ENCODE measurements at regions not wholly inside any gene's neighbourhood (a gene's known extent, or its start where the extent isn't known, plus 50 kb on each side); places are given as distances from the start of the nearest gene placed in this dataset.

GRCh38 chr20:36098364-36098763 is 56.2 kb upstream of the EPB41L1 start:
- TF ChIP-seq CTCF (IDR thresholded peaks at IDR 0.05; ENCODE audit: poor library complexity, severe bottlenecking) = no peak
- TF ChIP-seq EZH2 (IDR thresholded peaks at IDR 0.05; ENCODE audit: borderline replicate concordance, insufficient read depth, low read length, poor library complexity, severe bottlenecking) = no peak
- TF ChIP-seq REST (IDR thresholded peaks at IDR 0.05; ENCODE audit: borderline replicate concordance) = no peak

Measured in neural cell (in vitro differentiated cells).